Neural progenitor cell (in vitro differentiated cells): ENCODE measurements at regions not wholly inside any gene's neighbourhood (a gene's known extent, or its start where the extent isn't known, plus 50 kb on each side); places are given as distances from the start of the nearest gene placed in this dataset.

Experiments
- EZH2 ChIP-seq: fragments of 200-600 bp; sonication (generic); IDR thresholded peaks from 2 replicates; pipeline ENCODE4 v1.6.1; 2017; ENCODE audit warnings: antibody characterized with exemption, mild to moderate bottlenecking, moderate library complexity
- TF ChIP-seq, protein P1 (sequence below): fragments of 200-600 bp; sonication (generic); IDR thresholded peaks from 2 replicates; pipeline ENCODE4 v1.5.1; 2017; ENCODE audit warnings: antibody characterized with exemption, mild to moderate bottlenecking

DNA sequence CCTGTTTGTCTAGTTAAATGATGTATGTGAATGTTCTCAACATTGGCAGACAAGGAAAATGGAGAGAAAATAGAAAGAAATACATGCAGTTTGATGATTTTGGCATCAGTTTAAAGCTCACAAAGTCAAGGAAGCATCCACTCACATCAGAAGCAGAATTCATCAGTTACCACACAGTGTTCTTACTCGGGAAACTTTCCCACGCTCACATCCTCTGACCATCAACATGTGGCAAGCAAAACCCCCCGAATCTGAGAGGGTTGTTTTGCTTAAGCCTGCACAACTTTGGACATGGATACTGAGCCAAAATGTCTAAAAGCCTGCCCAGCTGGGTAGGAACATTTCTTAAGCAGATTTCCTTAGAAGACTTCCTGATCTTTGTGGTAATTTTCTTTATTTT, 407.6 kb downstream of the ANKRD50 start:
- TF ChIP-seq EZH2 = no peak
- TF ChIP-seq, protein P1, sequence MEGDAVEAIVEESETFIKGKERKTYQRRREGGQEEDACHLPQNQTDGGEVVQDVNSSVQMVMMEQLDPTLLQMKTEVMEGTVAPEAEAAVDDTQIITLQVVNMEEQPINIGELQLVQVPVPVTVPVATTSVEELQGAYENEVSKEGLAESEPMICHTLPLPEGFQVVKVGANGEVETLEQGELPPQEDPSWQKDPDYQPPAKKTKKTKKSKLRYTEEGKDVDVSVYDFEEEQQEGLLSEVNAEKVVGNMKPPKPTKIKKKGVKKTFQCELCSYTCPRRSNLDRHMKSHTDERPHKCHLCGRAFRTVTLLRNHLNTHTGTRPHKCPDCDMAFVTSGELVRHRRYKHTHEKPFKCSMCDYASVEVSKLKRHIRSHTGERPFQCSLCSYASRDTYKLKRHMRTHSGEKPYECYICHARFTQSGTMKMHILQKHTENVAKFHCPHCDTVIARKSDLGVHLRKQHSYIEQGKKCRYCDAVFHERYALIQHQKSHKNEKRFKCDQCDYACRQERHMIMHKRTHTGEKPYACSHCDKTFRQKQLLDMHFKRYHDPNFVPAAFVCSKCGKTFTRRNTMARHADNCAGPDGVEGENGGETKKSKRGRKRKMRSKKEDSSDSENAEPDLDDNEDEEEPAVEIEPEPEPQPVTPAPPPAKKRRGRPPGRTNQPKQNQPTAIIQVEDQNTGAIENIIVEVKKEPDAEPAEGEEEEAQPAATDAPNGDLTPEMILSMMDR = no peak
